ENCODE measurements at regions not wholly inside any gene's neighbourhood (a gene's known extent, or its start where the extent isn't known, plus 50 kb on each side); places are given as distances from the start of the nearest gene placed in this dataset.

DNA sequence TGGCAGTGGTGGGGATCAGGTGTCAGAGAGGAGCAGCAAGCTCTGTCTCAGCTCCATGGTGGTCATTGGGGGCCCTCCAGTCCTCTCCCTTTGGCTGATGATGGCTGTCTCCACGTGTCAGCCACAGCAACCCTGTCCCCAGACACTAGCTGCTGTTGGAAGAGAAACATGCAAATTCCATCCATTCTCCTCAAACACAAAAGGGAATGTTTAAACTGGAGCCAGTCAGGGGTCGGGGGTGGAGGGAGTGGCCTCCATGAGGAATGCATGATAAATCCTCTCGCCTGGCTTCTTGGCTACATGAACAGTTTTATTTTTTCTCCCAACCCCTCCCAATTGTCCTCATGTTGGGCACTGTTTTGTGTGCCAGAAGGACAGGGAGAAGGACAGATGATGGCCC is 86.4 kb downstream of the EDN3 start:
- H3K79me1 ChIP-seq (ENCODE audit: low read depth in 1 of 2, low read length in 2 of 2): no peaks in the 10 kb centered on the region
- ChIA-PET POLR2A (ENCODE audit: unreplicated experiment) (no interaction called here), CTCF (no interaction called here)
- no peak overlapping the region for H3K4me2 ChIP-seq (ENCODE audit: low read depth, low read length)
- intact Hi-C loops (cut with micrococcal nuclease) (no loop called here), in situ Hi-C loops (cut with MboI; ENCODE audit: low sequenced_read_pairs) (no loop called here), dilution Hi-C loops (cut with HindIII; ENCODE audit: low sequenced_read_pairs, unreplicated experiment) (no loop called here)
- H2BK20ac ChIP-seq (ENCODE audit: low read depth, low read length): no peak overlapping the region
- no CpG with 5 or more reads among the region's 3 CpGs for WGBS, 2 experiments (ENCODE audit: extremely low coverage in 2 of 2, insufficient read length in 1 of 2)
- ATAC-seq (ENCODE audit: low read depth) (no peak), DNase-seq (no peak)
- H3K9ac ChIP-seq (ENCODE audit: low read depth, low read length): no peak overlapping the region
- H2AK9ac ChIP-seq (replicated peaks; ENCODE audit: low read depth, low read length, poor library complexity): no peak overlapping the region
- no peaks in the 10 kb centered on the region for H3K4me1 ChIP-seq (ENCODE audit: control insufficient read depth, insufficient read depth, low read length)
- H3K9me1 ChIP-seq (ENCODE audit: insufficient read depth, low read length): no peaks in the 10 kb centered on the region
- no peak overlapping the region for H2BK15ac ChIP-seq (ENCODE audit: low read depth, low read length)
- no peak overlapping the region for H3K56ac ChIP-seq (ENCODE audit: extremely low read depth, insufficient read depth, low read length)
- no peak overlapping the region for H3K27ac ChIP-seq (ENCODE audit: insufficient read depth, low read length)
- peaks cover 11% of the 10 kb centered on the region; the same call in 1 of the 2 replicates for H3K9me3 ChIP-seq (ENCODE audit: control insufficient read depth, insufficient read depth, low read length)
- H2AFZ ChIP-seq (replicated peaks; ENCODE audit: low read length, poor library complexity): no peak overlapping the region
- no peak overlapping the region for H4K91ac ChIP-seq (ENCODE audit: insufficient read depth, low read depth, low read length)
- no peaks in the 10 kb centered on the region for H4K20me1 ChIP-seq (ENCODE audit: insufficient read depth, low read length)
- no peak overlapping the region for H4K8ac ChIP-seq (ENCODE audit: low read depth in 2 of 2, low read length in 2 of 2)
- H3K23ac ChIP-seq (ENCODE audit: low read depth, low read length): no peak overlapping the region
- no peak overlapping the region for H3K18ac ChIP-seq (ENCODE audit: low read depth, low read length)
- no peaks in the 10 kb centered on the region for H3K27me3 ChIP-seq (ENCODE audit: control insufficient read depth, insufficient read depth, low read length)
- no peak for TF ChIP-seq MAZ (IDR thresholded peaks at IDR 0.05; ENCODE audit: borderline replicate concordance, low read depth, low read length)
- TF ChIP-seq MAFK (IDR thresholded peaks at IDR 0.05; ENCODE audit: low read depth, low read length): no peak
- TF ChIP-seq BHLHE40 (IDR thresholded peaks at IDR 0.05; ENCODE audit: low read depth, low read length): no peak
- H4K5ac ChIP-seq (ENCODE audit: low read depth, low read length): no peak overlapping the region
- no peak overlapping the region for H3K14ac ChIP-seq (replicated peaks; ENCODE audit: low read depth, low read length)
- no peaks in the 10 kb centered on the region for H3K36me3 ChIP-seq (ENCODE audit: control insufficient read depth, insufficient read depth, low read length)
- H3K4ac ChIP-seq (ENCODE audit: low read depth, low read length): no peak overlapping the region
- H2AK5ac ChIP-seq (ENCODE audit: low read depth, low read length): no peak overlapping the region
- H2BK120ac ChIP-seq (ENCODE audit: low read depth, low read length): no peak overlapping the region
- no TSS peak for BruUV-seq (replicated peaks)
- no peak overlapping the region for H2BK5ac ChIP-seq (ENCODE audit: low read depth, low read length, poor library complexity, severe bottlenecking)
- no peak overlapping the region for H3K4me3 ChIP-seq (ENCODE audit: insufficient read depth, low read depth, low read length)
